Caco-2 (cell line): ENCODE measurements at regions not wholly inside any gene's neighbourhood (a gene's known extent, or its start where the extent isn't known, plus 50 kb on each side); places are given as distances from the start of the nearest gene placed in this dataset.

Experiments used
- BruUV-seq: library from RNA; stranded (reverse); fragments of 400-500 nt; replicated peaks from 2 replicates; lab custom pipeline; 2021; lab: Mats Ljungman, UMichigan
- CTCF ChIA-PET: fragments of 300-600 bp; sonication (Branson Sonifier 250); formaldehyde crosslinking; loops from one replicate; lab custom pipeline; 2022; ENCODE audit warnings: antibody characterized with exemption; lab: Charles Lee
- POLR2A ChIA-PET: fragments of 300-600 bp; sonication (Branson Sonifier 250); formaldehyde crosslinking; loops from one replicate; lab custom pipeline; 2022; ENCODE audit warnings: antibody characterized with exemption; lab: Charles Lee
- DNase-seq, 2 experiments: peaks; one replicate each; pipeline versions ENCODE4 v3.0.0 to v3.0.0-alpha.2; 2020 to 2022
- H3K27me3 ChIP-seq: replicated peaks from 2 replicates; pipeline ENCODE4 v1.6.0; 2011; ENCODE audit warnings: low read length; ENCODE audit not compliant: control insufficient read depth, insufficient read depth
- H3K36me3 ChIP-seq: 2 replicates; pipeline ENCODE4 v1.5.1; 2011; ENCODE audit warnings: low read length; ENCODE audit not compliant: control insufficient read depth, insufficient read depth
- H3K4me1 ChIP-seq: fragments of 250-450 bp; sonication (Bioruptor Pico); 2 replicates; pipeline ENCODE4 v1.5.1; 2020; ENCODE audit warnings: mild to moderate bottlenecking
- H3K4me3 ChIP-seq: 2 replicates; pipeline ENCODE4 v1.5.1; 2011; ENCODE audit warnings: low read depth, mild to moderate bottlenecking, control low read depth, low read length
- H3K9me3 ChIP-seq: fragments of 250-450 bp; sonication (Bioruptor Pico); 2 replicates; pipeline ENCODE4 v1.5.1; 2020; ENCODE audit warnings: mild to moderate bottlenecking, moderate library complexity
- H3K27ac Mint-ChIP-seq: one replicate; pipeline ENCODE4 v1.8.0; 2022; ENCODE audit warnings: mixed read lengths; ENCODE audit not compliant: unreplicated experiment
- H3K27me3 Mint-ChIP-seq: one replicate; pipeline ENCODE4 v1.8.0; 2022; ENCODE audit warnings: mixed read lengths; ENCODE audit not compliant: insufficient read depth, unreplicated experiment
- H3K36me3 Mint-ChIP-seq: one replicate; pipeline ENCODE4 v1.8.0; 2022; ENCODE audit warnings: mild to moderate bottlenecking, mixed read lengths; ENCODE audit not compliant: insufficient read depth, unreplicated experiment
- H3K4me1 Mint-ChIP-seq: one replicate; pipeline ENCODE4 v1.8.0; 2022; ENCODE audit warnings: low read depth, mixed read lengths; ENCODE audit not compliant: unreplicated experiment
- H3K4me3 Mint-ChIP-seq: one replicate; pipeline ENCODE4 v1.8.0; 2022; ENCODE audit warnings: mild to moderate bottlenecking, moderate library complexity, mixed read lengths; ENCODE audit not compliant: unreplicated experiment
- H3K9me3 Mint-ChIP-seq: one replicate; pipeline ENCODE4 v1.8.0; 2022; ENCODE audit warnings: mixed read lengths; ENCODE audit not compliant: unreplicated experiment
- CTCF ChIP-seq, 2 experiments: fragments of 200-600 bp in 1 of 2; IDR thresholded peaks; 1 replicate in 1 of 2; 2 replicates in 1 of 2; pipeline versions ENCODE4 v1.5.1 to v1.8.0; 2011 to 2022; ENCODE audit warnings: antibody characterized with exemption in 1 of 2, control low read depth in 1 of 2, inconsistent platforms in 1 of 2, low read depth in 1 of 2, low read length in 1 of 2, mild to moderate bottlenecking in 1 of 2, moderate library complexity in 1 of 2; ENCODE audit not compliant: insufficient read depth in 1 of 2, severe bottlenecking in 1 of 2, unreplicated experiment in 1 of 2
- intact Hi-C: fragments of 100-400 bp; cut with micrococcal nuclease; formaldehyde crosslinking; loops from one replicate; pipeline ENCODE4 v1.10.0; 2022; ENCODE audit not compliant: unreplicated experiment

GRCh38 chr14:46788994-46789393, 137.4 kb upstream of the RPL10L start:
- peaks cover 4% of the 10 kb centered on the region for H3K27me3 Mint-ChIP-seq
- H3K4me1 Mint-ChIP-seq = no peaks in the 10 kb centered on the region
- Histone ChIP-seq H3K36me3 (no peaks in the 10 kb centered on the region), H3K9me3 (no peaks in the 10 kb centered on the region), H3K27me3 (no peaks in the 10 kb centered on the region), H3K4me1 (no peaks in the 10 kb centered on the region), H3K4me3 (no peak overlapping the region)
- POLR2A ChIA-PET = no interaction called here
- H3K27ac Mint-ChIP-seq = no peak overlapping the region
- DNase-seq = no peak
- no peak overlapping the region for H3K4me3 Mint-ChIP-seq
- no peaks in the 10 kb centered on the region for H3K36me3 Mint-ChIP-seq
- intact Hi-C loops = no loop called here
- no peak for TF ChIP-seq CTCF (IDR thresholded peaks at IDR 0.05; ENCODE audit: insufficient read depth in 1 of 2, low read depth in 1 of 2, low read length in 1 of 2, severe bottlenecking in 1 of 2, unreplicated experiment in 1 of 2)
- CTCF ChIA-PET = no interaction called here
- no peaks in the 10 kb centered on the region for H3K9me3 Mint-ChIP-seq
- BruUV-seq = no TSS peak

GRCh38 chr14:46782281-46782680, 130.7 kb upstream of the RPL10L start:
- no peak for DNase-seq
- H3K9me3 ChIP-seq = no peaks in the 10 kb centered on the region
- CTCF ChIA-PET = no interaction called here
- Mint-ChIP-seq H3K27ac (no peak overlapping the region), H3K4me1 (no peaks in the 10 kb centered on the region), H3K4me3 (no peak overlapping the region), H3K36me3 (no peaks in the 10 kb centered on the region), H3K27me3 (no peaks in the 10 kb centered on the region), H3K9me3 (no peaks in the 10 kb centered on the region)
- no peaks in the 10 kb centered on the region for H3K4me1 ChIP-seq
- H3K36me3 ChIP-seq = no peaks in the 10 kb centered on the region
- no TSS peak for BruUV-seq
- intact Hi-C loops = no loop called here
- no peak overlapping the region for H3K4me3 ChIP-seq
- POLR2A ChIA-PET = no interaction called here
- no peak for TF ChIP-seq CTCF (IDR thresholded peaks at IDR 0.05; ENCODE audit: insufficient read depth in 1 of 2, low read depth in 1 of 2, low read length in 1 of 2, severe bottlenecking in 1 of 2, unreplicated experiment in 1 of 2)
- H3K27me3 ChIP-seq = no peaks in the 10 kb centered on the region

- no peak for DNase-seq
- Histone ChIP-seq H3K4me3 (no peak overlapping the region), H3K4me1 (no peaks in the 10 kb centered on the region), H3K27me3 (no peaks in the 10 kb centered on the region), H3K9me3 (no peaks in the 10 kb centered on the region), H3K36me3 (no peaks in the 10 kb centered on the region)
- POLR2A ChIA-PET = no interaction called here
- Mint-ChIP-seq H3K9me3 (no peaks in the 10 kb centered on the region), H3K4me3 (no peak overlapping the region), H3K4me1 (no peaks in the 10 kb centered on the region), H3K27me3 (no peaks in the 10 kb centered on the region), H3K36me3 (no peaks in the 10 kb centered on the region), H3K27ac (no peak overlapping the region)
- no peak for TF ChIP-seq CTCF (IDR thresholded peaks at IDR 0.05; ENCODE audit: insufficient read depth in 1 of 2, low read depth in 1 of 2, low read length in 1 of 2, severe bottlenecking in 1 of 2, unreplicated experiment in 1 of 2)
- intact Hi-C loops = no loop called here
- BruUV-seq = no TSS peak
- CTCF ChIA-PET = no interaction called here
These were observed 117.7 kb upstream of the RPL10L start for GRCh38 chr14:46769292-46769691.
